Spleen (tissue), 7 donors: ENCODE measurements at regions not wholly inside any gene's neighbourhood (a gene's known extent, or its start where the extent isn't known, plus 50 kb on each side); places are given as distances from the start of the nearest gene placed in this dataset.

Experiments
- CTCF ChIP-seq, 11 experiments: fragments of 200-600 bp in 7 of 11; fragments of 450-650 bp in 4 of 11; sonication (generic) in 4 of 11; IDR thresholded peaks in 8 of 11; conservative IDR thresholded peaks in 3 of 11; 1 replicate in 7 of 11; 2 replicates in 4 of 11; pipeline versions ENCODE4 v1.4.0 to v1.8.0; 2016 to 2021; ENCODE audit warnings: antibody characterized with exemption in 11 of 11, inconsistent platforms in 4 of 11, mild to moderate bottlenecking in 1 of 11
- POLR2A ChIP-seq, 3 donors: fragments of 450-650 bp; IDR thresholded peaks; one replicate each; pipeline ENCODE4 v1.5.1; 2017; ENCODE audit warnings: antibody characterized with exemption in 3 of 3, mild to moderate bottlenecking in 1 of 3
- donor health status: DM: no; HTN: no; CAD: no; lungs with moderate emphysema.
- donor health status: DM: no; HTN: no; CAD: no.
- donor health status: DM: no; HTN: no; CAD: no.

- TF ChIP-seq CTCF (IDR thresholded peaks at IDR 0.05 in 8 of 11, conservative IDR thresholded peaks at IDR 0.05 in 3 of 11) (no peak), POLR2A (IDR thresholded peaks at IDR 0.05) (no peak)
Observed at GRCh38 chr10:76697923-76698322, 939.7 kb downstream of the KCNMA1 start.
